HT1080 (cell line): ENCODE measurements at regions not wholly inside any gene's neighbourhood (a gene's known extent, or its start where the extent isn't known, plus 50 kb on each side); places are given as distances from the start of the nearest gene placed in this dataset.
"Not testable (repeated sequence)": the region's sequence is repeated elsewhere in the genome, so short reads cannot be mapped to it uniquely, and the experiment has no call there.

Source experiments
- DNase-seq: peaks from one replicate; pipeline ENCODE4 v3.0.0-alpha.2; 2015; ENCODE audit warnings: low read depth

DNA sequence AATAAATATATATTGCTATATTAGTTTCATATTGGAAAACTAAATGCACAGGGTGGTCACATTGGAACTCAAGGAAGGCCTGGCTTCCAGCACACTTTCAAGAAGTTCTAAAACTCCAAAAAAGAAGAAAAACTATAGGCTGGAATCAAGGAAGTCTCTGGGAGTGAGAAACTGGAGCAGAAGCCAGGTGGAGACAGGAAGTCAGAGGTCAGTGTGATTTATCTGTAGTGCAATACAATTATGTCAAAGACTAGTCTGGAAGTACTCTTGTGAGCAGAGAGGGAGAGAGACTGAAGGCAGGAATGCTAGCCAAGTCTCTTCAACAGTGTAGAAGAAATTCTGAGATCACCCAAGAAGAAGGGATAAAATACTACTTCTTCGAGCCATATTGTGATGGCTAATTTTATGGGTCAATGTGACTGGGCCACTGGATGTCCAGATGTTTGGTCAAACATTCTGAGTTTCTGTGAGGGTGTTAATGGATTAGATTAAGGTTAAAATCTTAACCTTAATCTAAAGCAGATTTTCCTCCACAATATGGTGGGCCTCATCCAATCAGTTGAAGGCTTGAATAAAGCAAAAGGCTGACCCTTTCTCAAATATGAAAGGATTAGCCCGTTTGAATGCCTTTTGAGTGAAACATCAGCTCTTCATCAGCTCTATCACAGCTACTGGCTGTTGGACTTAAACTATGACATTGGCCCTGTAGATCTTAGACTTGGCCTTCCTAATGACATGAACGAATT lies 208.0 kb downstream of the TDRD15 start:
- no peak for DNase-seq

DNA sequence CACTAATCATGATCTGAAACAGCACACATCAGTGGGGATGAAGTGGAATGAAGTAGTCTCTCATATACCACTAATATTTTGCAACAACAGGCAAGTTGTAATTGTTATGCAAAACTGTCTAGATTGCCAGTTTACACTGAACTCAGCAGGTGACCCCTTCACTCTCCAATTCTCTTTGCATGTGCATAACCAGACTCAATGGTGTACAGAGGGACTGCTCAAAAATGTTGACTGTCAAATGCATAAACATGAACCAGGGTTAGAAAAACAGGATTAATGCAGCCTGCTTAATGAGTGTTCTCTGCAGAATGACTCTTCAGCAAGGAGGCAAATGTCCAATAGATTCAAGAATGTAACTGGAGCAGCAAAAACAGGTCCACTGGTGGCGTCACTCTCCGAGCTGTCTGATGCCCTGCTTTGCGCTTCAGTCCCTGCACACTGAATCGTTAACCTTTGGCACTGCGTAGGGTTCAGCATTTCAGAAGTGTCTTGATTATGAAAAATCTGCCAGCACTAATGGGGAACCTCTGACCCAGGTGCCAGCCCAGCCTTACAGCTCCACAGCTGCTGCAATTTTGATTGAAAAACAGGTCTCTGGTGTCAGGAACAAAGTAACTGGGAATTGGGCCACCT lies 209.3 kb downstream of the TDRD15 start:
- no peak for DNase-seq

DNA sequence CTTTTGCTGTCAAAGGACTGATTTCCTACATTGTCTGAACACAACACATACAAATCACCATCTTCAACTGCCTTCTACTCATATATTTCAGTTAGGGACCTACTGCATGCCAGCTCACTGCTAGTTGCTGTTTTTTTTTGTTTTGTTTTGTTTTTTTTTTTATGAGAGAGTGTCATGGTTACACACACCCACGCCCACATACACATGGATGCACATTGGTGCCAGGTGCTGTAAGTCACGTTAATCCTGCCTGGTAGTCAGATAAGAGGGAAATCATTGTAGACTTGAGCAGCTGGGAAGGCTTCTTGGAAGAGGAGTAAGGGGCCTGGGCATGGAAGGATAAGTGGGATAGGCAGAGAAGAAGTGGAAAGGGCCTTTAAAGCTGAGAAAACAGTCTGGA lies 209.9 kb downstream of the TDRD15 start:
- peak; percentile 16 for DNase-seq

DNA sequence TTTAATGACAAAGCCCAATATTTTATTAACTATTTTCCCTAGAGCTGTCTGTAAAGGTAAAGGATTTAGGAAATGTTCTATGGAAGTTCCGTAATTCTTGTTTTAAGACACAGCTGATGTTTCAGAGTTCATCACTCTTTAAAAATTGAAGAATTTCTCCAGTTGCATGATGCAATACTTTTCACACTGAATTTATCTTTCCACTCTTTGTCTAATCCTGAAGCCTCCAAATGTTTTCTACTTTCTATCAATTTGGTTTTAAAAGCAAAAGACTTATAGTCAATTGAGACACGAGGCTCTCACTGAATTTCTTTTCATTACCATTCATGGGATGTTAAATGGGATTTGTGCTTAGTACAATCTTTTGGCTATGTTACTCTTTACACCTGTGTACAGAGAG lies 223.2 kb downstream of the TDRD15 start:
- DNase-seq, result no peak

DNA sequence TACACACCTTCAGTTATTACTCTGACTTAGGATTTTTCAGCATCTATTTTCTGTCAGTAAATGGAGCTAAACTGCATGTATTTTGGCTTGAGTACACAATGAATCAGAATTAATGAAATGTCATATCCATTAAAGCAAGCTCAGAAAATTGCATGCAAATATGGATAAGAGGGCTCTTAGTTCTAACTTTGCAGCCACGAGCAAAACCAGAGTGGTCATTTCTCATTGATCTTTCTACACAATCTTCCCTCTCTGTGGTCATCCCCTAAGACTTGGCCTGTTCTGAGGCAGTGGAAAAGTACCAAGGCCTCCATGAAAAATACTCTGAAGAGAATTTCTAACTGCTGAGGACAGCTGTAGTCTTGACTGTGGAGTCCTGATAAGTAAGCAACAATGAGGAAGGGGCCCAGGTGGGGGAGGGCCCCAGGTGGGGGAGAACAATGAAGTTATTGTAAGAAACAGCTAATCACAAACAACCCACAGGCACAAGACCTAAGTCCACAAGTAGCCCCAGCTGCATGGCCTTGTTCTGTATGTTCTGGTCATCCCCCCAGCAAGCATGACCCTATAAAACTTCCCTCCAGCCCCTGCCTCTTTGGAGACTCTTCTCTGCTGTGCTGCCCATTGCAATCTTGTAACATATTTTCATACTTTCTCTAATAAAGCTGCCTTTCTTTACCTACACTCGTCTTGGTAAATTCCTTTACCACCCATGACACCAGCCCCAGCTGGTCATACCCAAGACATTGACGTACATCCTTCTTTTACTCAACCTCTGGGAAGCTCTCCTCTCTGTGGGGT lies 230.3 kb downstream of the TDRD15 start:
- DNase-seq, result no peak

DNA sequence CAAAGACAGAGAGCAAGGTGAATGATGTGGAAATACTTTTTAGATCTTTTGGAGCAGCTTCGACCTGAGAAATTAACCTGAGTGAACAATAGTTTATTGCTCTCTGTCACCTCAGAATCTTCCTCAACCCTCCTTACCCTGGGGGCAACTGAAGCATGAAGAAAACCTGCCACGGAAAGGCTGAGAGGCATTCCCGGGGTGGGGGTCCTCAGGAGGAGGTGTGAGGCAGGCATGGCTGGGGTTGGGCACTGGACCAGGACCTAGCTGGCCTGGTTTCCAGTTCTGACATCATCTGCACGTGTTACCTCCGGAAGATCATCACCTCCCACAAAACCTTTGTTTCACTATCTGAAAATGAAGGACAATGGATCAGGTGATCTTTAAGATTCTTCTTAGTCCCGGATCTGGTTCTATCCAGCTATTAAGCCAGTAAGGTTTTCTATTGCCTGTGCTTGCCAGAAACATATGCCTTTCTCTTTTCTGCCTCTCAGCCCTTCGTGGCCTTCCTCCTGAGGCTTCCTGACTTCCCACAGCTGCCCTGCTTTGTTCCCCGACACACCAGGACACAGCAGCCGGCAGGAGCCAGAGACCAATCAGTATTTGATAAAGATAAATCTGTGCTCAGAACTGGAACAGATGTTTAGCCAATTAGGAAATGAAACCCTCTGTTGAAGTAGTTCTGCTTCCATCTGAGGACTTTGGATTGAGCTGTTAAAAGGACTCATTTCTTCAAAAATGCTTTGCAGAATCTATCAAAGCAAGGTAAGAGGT lies 232.5 kb downstream of the TDRD15 start:
- DNase-seq, result no peak

DNA sequence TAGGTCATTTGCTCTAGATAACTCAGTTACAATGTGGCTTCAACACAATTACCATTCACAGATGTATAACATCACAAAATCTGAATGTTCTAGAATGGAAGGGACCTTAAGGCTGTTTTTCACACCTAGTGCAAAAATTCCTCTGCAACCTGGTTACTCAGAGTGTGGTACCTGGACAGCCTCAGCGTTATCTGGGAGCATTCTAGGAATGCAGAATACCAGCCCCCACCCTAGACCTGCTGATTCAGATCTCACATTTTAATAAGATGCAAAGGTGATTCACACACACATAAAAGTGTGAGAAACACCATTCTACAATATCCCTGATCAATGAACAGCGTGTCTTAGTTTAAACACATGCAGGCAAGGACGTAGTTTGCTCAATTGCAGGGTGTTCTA lies 233.1 kb downstream of the TDRD15 start:
- no peak for DNase-seq

DNA sequence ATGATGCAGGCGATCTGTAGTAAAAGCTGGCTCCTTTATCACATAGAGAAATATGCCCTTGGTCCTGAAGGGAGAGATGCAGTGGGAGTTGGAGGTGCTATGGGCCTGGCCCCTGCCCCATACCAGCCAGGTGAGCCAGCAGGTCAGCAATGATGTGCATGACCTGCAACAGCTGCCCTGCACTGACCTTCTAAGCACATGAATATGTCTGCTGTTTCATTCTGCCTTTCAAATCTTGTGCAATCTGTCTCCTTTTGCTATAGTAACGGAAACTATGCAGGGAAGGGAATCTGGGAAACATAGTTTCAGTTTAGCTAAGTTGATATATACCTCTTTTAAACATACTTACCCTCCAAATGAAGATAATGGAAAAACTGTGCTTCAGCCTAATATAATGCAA lies 235.2 kb downstream of the TDRD15 start:
- no peak for DNase-seq

DNA sequence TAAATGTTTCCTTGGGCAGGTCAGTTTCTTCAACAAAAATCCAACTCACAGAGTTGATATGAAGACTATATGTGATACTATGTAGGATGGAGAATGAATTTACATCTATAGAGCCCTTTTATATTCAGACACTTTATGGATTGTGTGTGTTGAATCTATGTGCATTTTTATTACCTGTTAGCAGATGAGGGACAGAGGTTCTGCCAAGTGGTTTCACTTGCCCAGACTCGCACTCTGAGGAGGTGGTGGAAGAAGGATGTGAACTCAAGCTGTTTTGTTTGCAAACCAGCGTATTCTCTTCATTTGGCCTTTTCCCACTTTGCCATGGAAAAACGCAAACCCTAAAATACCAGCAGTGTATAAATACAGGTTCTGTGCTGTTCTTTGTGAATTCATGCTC lies 237.6 kb downstream of the TDRD15 start:
- DNase-seq, result no peak

DNA sequence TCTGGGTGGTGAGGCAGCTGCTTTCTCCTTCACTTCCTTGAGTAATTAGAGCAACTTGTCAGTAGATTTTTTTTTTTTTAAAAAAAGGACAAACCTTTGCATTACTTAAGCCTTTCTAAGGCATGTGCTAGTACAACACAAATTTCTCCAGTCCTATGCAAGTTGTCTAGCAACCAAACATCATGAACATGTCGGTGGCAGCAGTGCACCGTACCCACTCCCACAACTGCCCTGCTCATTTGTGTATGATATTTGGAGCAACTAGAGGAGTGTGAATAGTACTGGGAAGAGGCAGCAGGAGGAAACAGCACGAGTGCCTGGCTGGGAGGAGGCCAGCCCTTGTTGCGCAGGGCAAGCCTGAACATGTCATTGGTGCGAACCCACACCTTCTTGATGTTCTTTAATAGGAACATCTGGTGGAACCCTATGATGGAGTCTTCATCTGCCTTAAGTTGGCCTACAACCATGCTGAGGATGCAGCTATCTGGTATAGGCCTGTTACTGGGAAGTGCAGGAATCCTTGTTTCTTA lies 238.3 kb downstream of the TDRD15 start:
- DNase-seq, result no peak

DNA sequence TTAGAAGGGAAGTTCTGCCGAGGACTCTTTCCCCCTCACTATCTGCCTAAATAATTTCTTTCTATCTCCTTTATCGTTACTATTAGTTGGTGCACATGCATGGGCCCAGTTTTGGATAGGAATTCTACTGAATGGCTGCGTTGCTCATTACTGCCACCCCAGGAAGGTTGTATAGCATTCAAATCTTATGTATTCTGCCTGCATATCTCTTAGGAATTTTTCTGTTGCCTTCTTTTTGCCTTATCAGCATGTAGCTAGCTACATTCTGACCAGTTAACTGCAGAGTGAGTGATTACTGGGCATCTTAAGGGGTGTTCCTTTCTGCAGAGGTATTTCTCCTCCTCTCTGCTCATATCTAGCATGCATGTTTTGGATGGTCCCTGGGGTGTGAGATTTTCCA lies 239.6 kb downstream of the TDRD15 start:
- DNase-seq, result no peak

DNA sequence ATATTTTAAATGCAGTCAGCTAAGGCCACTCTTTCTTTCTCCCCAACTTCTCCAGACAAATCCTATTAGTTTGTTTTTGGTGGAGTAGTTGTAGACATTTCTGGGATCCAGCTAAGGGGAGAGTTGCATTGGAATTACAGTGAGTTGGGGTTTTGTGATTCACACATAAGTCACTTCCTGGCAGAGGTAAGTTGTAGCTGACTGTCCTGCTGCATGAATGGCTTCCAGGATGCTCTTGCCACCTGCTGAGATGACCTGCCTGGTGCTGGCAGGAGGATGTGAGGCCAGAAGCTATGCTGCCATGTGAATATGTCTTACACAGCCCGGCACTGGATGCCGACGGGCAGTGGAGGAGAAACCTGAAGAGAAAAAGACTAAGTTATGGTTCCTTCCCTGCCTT lies 243.7 kb downstream of the TDRD15 start:
- peak; percentile 96 for DNase-seq

DNA sequence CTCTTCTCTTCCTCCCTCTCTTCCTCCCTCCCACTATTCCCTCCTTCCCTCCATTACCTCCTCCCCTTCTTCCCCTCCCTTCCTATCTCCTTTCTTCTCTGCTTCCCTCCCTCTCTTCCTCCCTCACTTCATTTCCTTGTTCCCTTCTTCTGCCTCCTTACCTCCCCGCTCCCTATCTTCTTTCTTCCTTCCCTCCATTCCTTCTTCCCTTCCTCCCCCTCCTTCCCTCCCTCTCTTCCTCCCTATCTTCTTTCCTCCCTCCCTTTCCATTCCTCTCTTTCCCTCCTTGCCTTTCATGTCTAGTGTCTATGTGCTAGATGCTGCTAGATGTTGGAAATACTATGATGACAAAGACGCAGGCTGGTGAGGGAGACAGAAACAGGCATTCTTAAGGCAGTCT lies 246.0 kb downstream of the TDRD15 start:
- DNase-seq, result no peak

DNA sequence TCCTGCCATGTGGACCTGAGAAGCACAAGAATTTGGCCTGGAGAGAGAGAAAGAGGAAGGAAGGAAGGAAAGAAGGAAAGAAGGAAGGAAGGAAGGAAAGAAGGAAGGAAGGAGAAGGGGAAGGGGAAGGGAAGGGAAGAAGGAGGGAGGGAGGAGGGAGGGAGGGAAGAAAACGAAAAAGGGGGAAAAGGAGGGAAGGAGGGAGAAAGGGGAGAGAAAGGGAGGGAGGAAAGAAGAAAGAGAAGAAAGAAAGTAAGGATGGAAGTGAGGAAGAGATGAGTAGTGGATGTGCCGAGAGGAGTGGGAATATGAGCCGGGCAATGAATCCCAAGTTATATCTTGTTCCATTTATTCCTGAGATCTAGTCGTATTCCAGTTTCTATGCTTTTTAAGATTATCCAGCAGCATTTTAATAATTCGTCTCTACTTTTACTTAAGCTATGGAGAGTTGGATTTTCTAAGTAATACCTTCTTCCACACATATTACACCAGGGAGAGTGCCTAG lies 247.8 kb downstream of the TDRD15 start:
- DNase-seq, result no peak

DNA sequence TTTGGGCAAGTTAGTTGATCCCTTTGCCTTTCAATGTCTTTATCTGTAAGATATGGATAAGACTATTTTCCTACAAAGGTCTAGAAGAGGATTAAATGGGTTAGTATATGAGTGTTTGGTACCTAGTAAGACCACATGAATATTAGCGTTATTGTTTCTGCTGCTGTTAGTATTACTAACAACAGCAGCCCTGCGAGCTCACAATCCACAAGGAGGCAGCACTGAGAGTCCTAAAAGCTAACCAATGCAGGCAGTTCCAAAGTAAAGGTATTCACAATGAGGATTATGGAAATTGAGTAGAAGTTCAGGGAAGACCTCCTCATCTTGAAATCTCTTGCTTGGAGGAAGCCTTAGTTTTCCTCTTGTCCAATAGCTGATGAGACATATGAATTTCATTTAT lies 248.9 kb downstream of the TDRD15 start:
- DNase-seq, result peak; percentile 58

DNA sequence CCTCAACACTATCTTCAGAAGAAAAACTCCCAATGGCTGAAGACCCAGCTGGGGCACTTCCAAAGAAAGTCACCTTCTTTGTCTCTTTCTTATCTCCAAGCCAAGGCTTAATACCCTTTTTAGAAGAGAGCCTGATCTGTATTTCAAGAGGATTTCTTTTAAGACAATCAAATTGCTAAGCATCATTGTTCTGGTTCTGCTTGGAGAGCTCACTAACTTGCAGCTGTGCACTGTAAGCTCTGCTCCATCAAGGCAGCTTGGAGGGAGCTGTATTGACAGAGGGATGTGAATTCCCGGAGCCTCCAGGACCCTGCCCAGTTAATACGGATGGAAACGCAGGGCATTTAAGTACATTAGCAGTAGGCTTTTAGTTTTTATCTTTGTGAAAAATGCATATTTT lies 253.1 kb downstream of the TDRD15 start:
- DNase-seq, result no peak

DNA sequence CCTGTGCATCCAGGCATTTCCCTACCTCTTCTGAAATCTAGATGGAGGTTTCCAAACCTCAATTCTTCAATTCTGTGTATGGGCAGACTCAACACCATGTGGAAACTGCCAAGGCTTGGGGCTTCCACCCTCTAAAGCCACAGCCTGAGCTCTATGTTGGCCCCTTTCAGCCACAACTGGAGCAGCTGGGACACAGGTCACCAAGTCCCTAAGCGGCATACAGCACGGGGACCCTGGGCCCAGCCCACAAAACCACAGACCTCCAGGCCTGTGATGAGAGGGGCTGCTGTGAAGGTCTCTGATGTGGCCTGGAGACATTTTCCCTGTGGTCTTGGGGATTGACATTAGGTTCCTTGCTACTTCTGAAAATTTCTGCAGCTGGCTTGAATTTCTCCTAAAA lies 255.4 kb downstream of the TDRD15 start:
- DNase-seq, result no peak

DNA sequence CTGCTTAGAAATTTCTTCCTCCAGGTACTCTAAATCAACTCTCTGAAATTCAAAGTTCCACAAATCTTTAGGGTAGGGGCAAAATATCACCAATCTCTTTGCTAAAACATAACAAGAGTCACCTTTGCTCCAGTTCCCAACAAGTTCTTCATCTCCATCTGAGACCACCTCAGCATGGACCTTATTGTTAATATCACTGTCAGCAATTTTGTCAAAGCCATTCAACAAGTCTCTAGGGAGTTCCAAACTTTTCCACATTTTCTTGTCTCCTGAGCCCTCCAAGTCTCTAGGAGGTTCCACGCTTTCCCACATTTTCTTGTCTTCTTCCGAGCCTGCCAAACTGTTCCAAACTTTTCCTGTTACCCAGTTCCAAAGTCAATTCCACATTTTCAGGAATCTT lies 255.9 kb downstream of the TDRD15 start:
- not testable (repeated sequence) for DNase-seq

DNA sequence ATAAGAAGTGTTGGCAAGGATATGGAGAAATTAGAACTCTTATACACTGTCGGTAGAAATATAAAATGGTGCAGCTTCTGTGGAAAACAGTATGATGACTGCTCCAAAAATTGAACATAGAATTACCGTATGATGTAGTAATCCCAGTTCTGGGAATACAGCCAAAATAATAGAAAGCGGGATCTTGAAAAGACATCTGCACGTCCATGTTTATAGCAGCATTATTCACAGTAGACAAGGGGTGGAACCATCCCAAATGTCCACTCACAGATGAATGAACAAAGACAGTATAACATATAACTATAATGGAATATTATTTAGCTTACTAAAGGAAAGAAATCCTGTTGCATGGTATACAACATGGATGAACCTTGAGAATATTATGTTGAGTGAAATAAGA lies 257.7 kb downstream of the TDRD15 start:
- DNase-seq, result no peak

DNA sequence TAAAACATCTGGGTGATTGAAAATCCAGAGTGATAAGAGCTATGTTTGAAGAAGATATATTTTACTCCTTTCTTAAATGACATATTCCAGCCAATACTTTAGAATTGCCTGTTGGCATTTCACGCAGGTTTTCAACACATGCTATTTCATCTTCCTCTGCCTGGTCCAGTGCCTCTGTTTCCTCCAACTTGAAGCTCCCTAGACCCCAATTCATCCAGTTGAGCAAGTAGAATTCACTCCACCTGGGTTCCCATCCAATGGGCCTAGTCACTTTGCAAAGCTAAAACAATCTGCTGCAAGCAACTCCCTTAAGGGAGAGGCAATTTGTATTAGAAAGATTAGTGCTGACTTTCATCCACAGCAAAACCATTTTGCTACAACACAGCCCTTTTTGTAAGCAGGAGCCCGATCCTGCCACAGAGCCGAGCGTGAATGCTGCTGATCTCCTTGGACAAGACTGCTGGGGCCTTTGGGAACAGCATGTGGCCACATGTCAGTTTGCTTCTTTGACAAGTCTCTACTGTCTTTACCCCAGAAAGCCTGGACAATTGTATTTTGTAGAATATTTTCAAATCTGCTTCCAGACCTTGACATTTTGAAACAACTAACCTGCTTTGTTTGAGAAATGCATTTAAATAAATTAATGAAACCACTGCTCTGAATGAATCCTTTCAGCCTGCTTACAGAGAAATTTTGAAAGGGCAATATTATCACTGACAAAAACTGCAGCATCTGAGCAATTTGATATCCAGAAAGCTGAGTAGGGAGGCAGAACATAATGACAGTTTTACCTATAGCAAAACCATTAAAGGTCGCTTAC lies 259.1 kb downstream of the TDRD15 start:
- no peak for DNase-seq
